ENCODE measurements at regions not wholly inside any gene's neighbourhood (a gene's known extent, or its start where the extent isn't known, plus 50 kb on each side); places are given as distances from the start of the nearest gene placed in this dataset.

DNA sequence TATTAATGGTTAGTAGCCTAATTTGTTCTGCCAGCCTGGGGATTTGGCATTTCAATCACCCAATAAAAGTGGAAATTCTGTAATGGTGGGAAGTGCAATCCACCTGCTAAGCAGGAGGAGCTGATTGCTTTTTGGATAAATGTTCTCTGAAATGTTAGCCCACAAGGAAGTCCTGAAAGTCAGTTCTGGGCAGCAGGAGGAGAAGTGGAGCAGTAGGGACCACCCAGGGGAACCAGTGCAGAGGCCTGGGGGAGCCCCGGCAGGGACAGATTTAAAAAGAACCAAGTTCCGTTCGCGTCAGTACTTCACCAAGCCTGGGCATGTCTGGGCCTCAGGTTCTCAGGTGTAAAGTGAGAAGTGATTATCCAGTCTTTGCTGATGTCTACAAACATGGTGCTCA is 248.5 kb upstream of the RAB6C start:
- H3K4me3 ChIP-seq (ENCODE audit: low read depth, poor library complexity, severe bottlenecking): no peak overlapping the region
- DNase-seq (ENCODE audit: low spot score in 2 of 2): no peak
- intact Hi-C loops (cut with DNase I; ENCODE audit: low total_unique reads): no loop called here
- TF ChIP-seq POLR2A (IDR thresholded peaks at IDR 0.05): no peak
- TF ChIP-seq, protein P1, sequence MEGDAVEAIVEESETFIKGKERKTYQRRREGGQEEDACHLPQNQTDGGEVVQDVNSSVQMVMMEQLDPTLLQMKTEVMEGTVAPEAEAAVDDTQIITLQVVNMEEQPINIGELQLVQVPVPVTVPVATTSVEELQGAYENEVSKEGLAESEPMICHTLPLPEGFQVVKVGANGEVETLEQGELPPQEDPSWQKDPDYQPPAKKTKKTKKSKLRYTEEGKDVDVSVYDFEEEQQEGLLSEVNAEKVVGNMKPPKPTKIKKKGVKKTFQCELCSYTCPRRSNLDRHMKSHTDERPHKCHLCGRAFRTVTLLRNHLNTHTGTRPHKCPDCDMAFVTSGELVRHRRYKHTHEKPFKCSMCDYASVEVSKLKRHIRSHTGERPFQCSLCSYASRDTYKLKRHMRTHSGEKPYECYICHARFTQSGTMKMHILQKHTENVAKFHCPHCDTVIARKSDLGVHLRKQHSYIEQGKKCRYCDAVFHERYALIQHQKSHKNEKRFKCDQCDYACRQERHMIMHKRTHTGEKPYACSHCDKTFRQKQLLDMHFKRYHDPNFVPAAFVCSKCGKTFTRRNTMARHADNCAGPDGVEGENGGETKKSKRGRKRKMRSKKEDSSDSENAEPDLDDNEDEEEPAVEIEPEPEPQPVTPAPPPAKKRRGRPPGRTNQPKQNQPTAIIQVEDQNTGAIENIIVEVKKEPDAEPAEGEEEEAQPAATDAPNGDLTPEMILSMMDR (IDR thresholded peaks at IDR 0.05): no peak
- 56 to 71% methylated on average over 4 of the region's 4 CpGs for WGBS, 2 donors

DNA sequence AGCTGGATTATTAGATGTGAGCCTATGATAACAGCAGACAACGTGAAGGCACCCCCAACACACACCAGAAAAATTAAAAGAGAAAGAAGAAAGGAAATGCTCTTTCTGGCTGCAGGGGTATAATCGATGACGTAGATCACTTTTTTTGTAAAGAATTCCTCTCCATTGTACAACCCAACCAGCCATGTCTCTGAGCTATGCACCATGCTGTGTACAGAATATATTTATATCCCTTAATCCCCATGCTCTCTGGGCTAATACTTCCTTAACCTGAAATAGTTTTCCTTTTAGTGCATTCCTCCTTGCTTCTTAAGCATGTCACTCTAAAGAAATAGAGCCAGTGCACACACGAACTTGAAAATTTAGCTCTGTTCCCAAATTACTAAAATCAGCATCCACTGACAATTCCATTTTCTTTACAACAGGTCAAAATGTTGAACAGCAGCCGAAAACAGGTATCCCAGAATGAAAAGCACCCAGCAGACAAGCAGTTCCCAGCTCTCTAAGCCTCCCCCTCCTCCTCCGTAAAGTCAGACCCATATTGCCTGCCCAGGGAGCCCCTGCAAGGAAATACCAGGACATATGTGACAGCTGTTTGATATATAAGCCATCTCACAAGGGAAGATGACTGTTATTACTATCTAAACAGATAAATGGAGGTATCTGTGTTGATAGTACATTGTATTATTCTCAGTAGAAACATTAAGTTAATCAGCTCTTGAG is 247.4 kb upstream of the RAB6C start:
- intact Hi-C loops (cut with DNase I; ENCODE audit: low total_unique reads): no loop called here
- 77 to 83% methylated on average over 6 of the region's 6 CpGs for WGBS, 2 donors
- DNase-seq (ENCODE audit: low spot score in 2 of 2): no peak
- no peak for TF ChIP-seq POLR2A (IDR thresholded peaks at IDR 0.05)
- TF ChIP-seq, protein P1 (IDR thresholded peaks at IDR 0.05): no peak
- H3K4me3 ChIP-seq (ENCODE audit: low read depth, poor library complexity, severe bottlenecking): no peak overlapping the region

DNA sequence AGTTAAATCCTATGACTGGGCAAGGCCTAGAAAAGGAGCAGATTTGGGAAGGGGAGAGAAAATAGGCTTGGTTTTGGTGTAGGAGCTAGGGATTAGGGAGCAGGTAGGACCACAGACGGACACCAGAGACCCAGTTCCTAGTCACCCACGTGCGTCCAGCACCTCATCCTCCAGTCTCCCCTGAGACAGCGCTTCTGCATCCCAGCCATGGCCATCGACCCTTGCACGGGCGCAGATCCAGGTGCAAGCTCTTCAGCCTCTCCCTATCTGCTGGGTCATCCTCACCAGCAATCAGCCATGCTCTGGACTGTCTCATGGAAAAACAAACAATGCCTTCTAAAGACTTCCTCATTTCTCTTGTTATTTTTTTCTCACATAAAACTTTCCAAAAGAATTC is 246.8 kb upstream of the RAB6C start:
- TF ChIP-seq, protein P1 (IDR thresholded peaks at IDR 0.05): no peak
- no peak for TF ChIP-seq POLR2A (IDR thresholded peaks at IDR 0.05)
- no peak overlapping the region for H3K4me3 ChIP-seq (ENCODE audit: low read depth, poor library complexity, severe bottlenecking)
- WGBS, 2 donors: 83 to 89% methylated on average over 7 of the region's 7 CpGs
- intact Hi-C loops (cut with DNase I; ENCODE audit: low total_unique reads): no loop called here
- DNase-seq (ENCODE audit: low spot score in 2 of 2): peak in 1 of 2 donors; percentile 76

DNA sequence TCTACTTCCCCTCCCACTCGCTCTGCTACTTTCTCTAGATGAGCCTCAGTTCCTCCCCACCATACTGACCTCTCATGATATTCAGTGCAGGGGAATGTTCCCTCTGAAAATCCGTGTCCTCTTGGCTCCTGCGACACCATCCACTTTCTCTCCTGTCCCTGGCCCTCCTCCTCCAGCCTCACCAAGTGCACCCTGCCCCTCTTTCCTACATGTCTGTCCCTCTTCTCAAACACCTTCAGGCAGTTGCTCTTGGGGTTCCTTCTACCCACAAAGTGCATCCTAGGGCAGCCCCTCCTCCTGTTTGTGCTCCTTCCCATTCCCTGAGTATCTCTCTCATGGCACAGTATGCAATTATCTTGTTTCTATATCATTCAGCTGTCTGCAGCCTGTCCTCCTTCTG is 246.4 kb upstream of the RAB6C start:
- no peak for TF ChIP-seq POLR2A (IDR thresholded peaks at IDR 0.05)
- TF ChIP-seq, protein P1 (IDR thresholded peaks at IDR 0.05): no peak
- intact Hi-C loops (cut with DNase I; ENCODE audit: low total_unique reads): no loop called here
- DNase-seq (ENCODE audit: low spot score in 2 of 2): peak in 1 of 2 donors; percentile 71
- 86 to 88% methylated on average over 3 of the region's 3 CpGs for WGBS, 2 donors
- no peak overlapping the region for H3K4me3 ChIP-seq (ENCODE audit: low read depth, poor library complexity, severe bottlenecking)

DNA sequence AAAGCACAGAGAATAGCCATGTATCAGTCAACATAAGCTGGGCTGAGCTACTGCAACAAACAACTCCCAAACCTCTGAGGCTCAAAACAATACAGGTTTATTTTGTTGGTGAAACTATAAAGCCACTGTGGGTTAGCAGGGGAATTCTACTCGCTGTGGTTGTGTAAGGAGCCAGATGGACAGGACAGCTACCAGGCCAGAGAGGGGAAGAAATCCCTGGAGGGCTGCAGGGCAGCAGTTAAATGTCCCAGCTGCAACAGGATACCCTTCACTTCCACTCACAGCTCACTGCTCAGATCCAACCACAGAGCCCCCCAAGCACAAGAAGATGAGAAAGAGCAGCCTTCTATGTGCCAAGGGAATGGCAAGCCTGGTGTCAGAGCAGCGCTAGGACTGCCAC is 245.9 kb upstream of the RAB6C start:
- no peak for DNase-seq (ENCODE audit: low spot score in 2 of 2)
- 56 to 81% methylated on average over 2 of the region's 2 CpGs for WGBS, 2 donors
- intact Hi-C loops (cut with DNase I; ENCODE audit: low total_unique reads): no loop called here
- H3K4me3 ChIP-seq (ENCODE audit: low read depth, poor library complexity, severe bottlenecking): no peak overlapping the region
- no peak for TF ChIP-seq POLR2A (IDR thresholded peaks at IDR 0.05)
- TF ChIP-seq, protein P1 (IDR thresholded peaks at IDR 0.05): no peak

Measured in lower leg skin (tissue), 4 donors.